K562 (cell line): ENCODE measurements at regions not wholly inside any gene's neighbourhood (a gene's known extent, or its start where the extent isn't known, plus 50 kb on each side); places are given as distances from the start of the nearest gene placed in this dataset.

Experiments
- ATAC-seq: fragments of 200-7000 bp; cut with Tn5 transposase; 3 replicates; pipeline ENCODE4 v1.9.1; 2020; ENCODE audit warnings: moderate library complexity
- BruUV-seq: library from RNA; stranded (reverse); fragments of 400-500 nt; replicated peaks from 2 replicates; lab custom pipeline; 2021; lab: Mats Ljungman, UMichigan
- CTCF ChIA-PET: fragments of 300-600 bp; formaldehyde crosslinking; extraction: SDS; loops from one replicate; lab custom pipeline; 2021; ENCODE audit warnings: low intra/inter-chr PET ratio; lab: Yijun Ruan, JAX
- POLR2A ChIA-PET: fragments of 300-600, 350-650 bp; sonication (Branson Sonifier 250); formaldehyde crosslinking; extraction: SDS; loops from one replicate; lab custom pipeline; 2021; ENCODE audit warnings: antibody characterized with exemption, inconsistent platforms; lab: Yijun Ruan, JAX
- DNase-seq, 4 experiments: peaks; one replicate each; pipeline versions ENCODE4 v3.0.0 to v3.0.0-alpha.2; 2011 to 2018; ENCODE audit warnings: low spot score in 3 of 4, mixed read lengths in 3 of 4; ENCODE audit errors: extremely low read depth in 1 of 4
- FAIRE-seq: peaks from 2 replicates; lab custom pipeline; 2011; peaks lifted over from hg19 to GRCh38; lab: Jason Lieb, UNC
- H2AFZ ChIP-seq: 2 replicates; pipeline ENCODE4 v1.6.0; 2011; ENCODE audit warnings: low read depth, low read length, control low read depth, inconsistent platforms
- H3K27ac ChIP-seq: fragments of 200-600 bp; 3 replicates; pipeline ENCODE4 v1.8.0; 2011; ENCODE audit warnings: low read depth, mild to moderate bottlenecking, control low read depth, inconsistent platforms, low read length, moderate library complexity, mixed read lengths; ENCODE audit errors: extremely low read depth
- H3K27me3 ChIP-seq, 2 experiments: fragments of 300-600 bp in 1 of 2; 2 replicates in 1 of 2; 3 replicates in 1 of 2; pipeline versions ENCODE4 v1.6.0 to v1.8.0; 2011; ENCODE audit warnings: inconsistent platforms in 2 of 2, low read length in 2 of 2, mild to moderate bottlenecking in 1 of 2, mixed read lengths in 1 of 2, moderate library complexity in 1 of 2; ENCODE audit not compliant: control insufficient read depth in 2 of 2, insufficient read depth in 2 of 2
- H3K36me3 ChIP-seq: fragments of 300-600 bp; 3 replicates; pipeline ENCODE4 v1.8.0; 2011; ENCODE audit warnings: mild to moderate bottlenecking, low read length, inconsistent platforms; ENCODE audit not compliant: control insufficient read depth, insufficient read depth
- H3K4me1 ChIP-seq, 2 experiments: fragments of 200-600 bp in 1 of 2; replicated peaks in 1 of 2; 2 replicates in 1 of 2; 3 replicates in 1 of 2; pipeline versions ENCODE4 v1.5.1 to v1.8.0; 2011; ENCODE audit warnings: inconsistent platforms in 2 of 2, low read length in 2 of 2, mild to moderate bottlenecking in 1 of 2, mixed read lengths in 1 of 2, moderate library complexity in 1 of 2; ENCODE audit not compliant: control insufficient read depth in 2 of 2, insufficient read depth in 2 of 2
- H3K4me2 ChIP-seq: 2 replicates; pipeline ENCODE4 v1.6.1; 2011; ENCODE audit warnings: low read length, control low read depth, inconsistent platforms, mixed read lengths; ENCODE audit not compliant: insufficient read depth
- H3K4me3 ChIP-seq: fragments of 200-600 bp; sonication (generic), shearing (Covaris generic); 2 replicates; pipeline ENCODE4 v1.5.1; 2016; ENCODE audit warnings: control low read depth, inconsistent platforms
- H3K79me2 ChIP-seq: fragments of 200-600 bp; 3 replicates; pipeline ENCODE4 v1.8.0; 2011; ENCODE audit warnings: low read length, inconsistent platforms; ENCODE audit not compliant: control insufficient read depth, insufficient read depth
- H3K9ac ChIP-seq, 2 experiments: 2 replicates each; pipeline versions ENCODE4 v1.6.0 to v1.6.1; 2011; ENCODE audit warnings: low read depth in 2 of 2, low read length in 2 of 2, control low read depth in 1 of 2, inconsistent platforms in 1 of 2, mild to moderate bottlenecking in 1 of 2, mixed read lengths in 1 of 2; ENCODE audit not compliant: insufficient read depth in 1 of 2
- H3K9me1 ChIP-seq: one replicate; pipeline ENCODE4 v1.6.0; 2011; ENCODE audit warnings: inconsistent platforms, mild to moderate bottlenecking, low read length, moderate library complexity; ENCODE audit not compliant: control insufficient read depth, insufficient read depth
- H3K9me3 ChIP-seq: replicated peaks from 2 replicates; pipeline ENCODE4 v1.5.1; 2011; ENCODE audit warnings: low read depth, low read length, inconsistent platforms; ENCODE audit not compliant: control insufficient read depth, insufficient read depth
- H4K20me1 ChIP-seq: replicated peaks from 2 replicates; pipeline ENCODE4 v1.6.1; 2011; ENCODE audit warnings: low read length, inconsistent platforms, mixed read lengths; ENCODE audit not compliant: control insufficient read depth, insufficient read depth
- HIVEP1 ChIP-seq: fragments of 250-450 bp; sonication (Bioruptor Pico); IDR thresholded peaks from 2 replicates; pipeline ENCODE4 v1.4.0; 2020; ENCODE audit warnings: mild to moderate bottlenecking
- MECOM ChIP-seq: fragments of 250-450 bp; sonication (Bioruptor Pico); IDR thresholded peaks from 2 replicates; pipeline ENCODE4 v1.8.0; 2022; ENCODE audit warnings: inconsistent platforms
- NR4A1 ChIP-seq, 2 experiments: fragments of 250-450 bp in 1 of 2; fragments of 450-650 bp in 1 of 2; sonication (Bioruptor Pico) in 1 of 2; IDR thresholded peaks; 2 replicates each; pipeline versions ENCODE4 v1.4.0 to v1.6.1; 2016 to 2020; ENCODE audit warnings: mild to moderate bottlenecking in 2 of 2, missing compliant biosample characterization in 1 of 2, missing genetic modification characterization in 1 of 2, moderate library complexity in 1 of 2
- POLR2H ChIP-seq: IDR thresholded peaks from 2 replicates; pipeline ENCODE4 v1.6.1; 2016; ENCODE audit warnings: missing genetic modification characterization, low read depth, mild to moderate bottlenecking, control low read depth, missing compliant biosample characterization, moderate library complexity
- POLR3G ChIP-seq: IDR thresholded peaks from 2 replicates; pipeline ENCODE4 v1.6.1; 2011; ENCODE audit not compliant: insufficient read length, insufficient replicate concordance; ENCODE audit errors: extremely low read depth
- PRMT5 ChIP-seq: sonication (generic); formaldehyde crosslinking; IDR thresholded peaks from 2 replicates; pipeline ENCODE4 v1.5.0; 2020; ENCODE audit warnings: missing genetic modification reagents
- RBM14 ChIP-seq: fragments of 200-400 bp; formaldehyde crosslinking; IDR thresholded peaks from 2 replicates; pipeline ENCODE4 v1.6.1; 2018; ENCODE audit warnings: low read depth, mild to moderate bottlenecking, low read length, moderate library complexity, borderline replicate concordance; ENCODE audit not compliant: insufficient read depth
- RFX5 ChIP-seq: IDR thresholded peaks from 2 replicates; pipeline ENCODE4 v1.6.1; 2011; ENCODE audit warnings: low read depth, mild to moderate bottlenecking, improper control_type of control experiment, low read length
- SETDB1 ChIP-seq: IDR thresholded peaks from one replicate; pipeline ENCODE4 v1.6.1; 2012; ENCODE audit warnings: low read length, control low read depth, inconsistent platforms
- SRSF7 ChIP-seq: fragments of 200-400 bp; formaldehyde crosslinking; optimal IDR thresholded peaks from 2 replicates; pipeline ENCODE3; 2017; ENCODE audit warnings: mild to moderate bottlenecking, low read depth, low read length
- SRSF9 ChIP-seq: fragments of 200-400 bp; formaldehyde crosslinking; IDR thresholded peaks from 2 replicates; pipeline ENCODE4 v1.6.1; 2017; ENCODE audit warnings: low read depth, low read length, borderline replicate concordance
- TARDBP ChIP-seq: fragments of 450-650 bp; IDR thresholded peaks from 2 replicates; pipeline ENCODE4 v1.6.1; 2016
- U2AF1 ChIP-seq: fragments of 200-400 bp; formaldehyde crosslinking; optimal IDR thresholded peaks from 2 replicates; pipeline ENCODE3; 2017; ENCODE audit warnings: mild to moderate bottlenecking, low read depth, low read length, moderate library complexity
- ZNF239 ChIP-seq: fragments of 250-450 bp; sonication (Bioruptor Pico); IDR thresholded peaks from 2 replicates; pipeline ENCODE4 v1.4.0; 2020; ENCODE audit warnings: mild to moderate bottlenecking
- WGBS: fragments of 100-300 bp; shearing (Covaris generic); methylation state at CpG from one replicate; pipeline ENCODE4 v1.1.6; 2016; ENCODE audit warnings: low coverage, mixed read lengths; ENCODE audit not compliant: insufficient coverage; ENCODE audit errors: missing lambda C conversion rate; 5-methylcytosine and 5-hydroxymethylcytosine counted together
- in situ Hi-C: fragments of 300-500 bp; cut with MboI; formaldehyde crosslinking; loops from 4 replicates; pipeline ENCODE4 v1.15.0; 2018; ENCODE audit warnings: inconsistent platforms, mixed read lengths
- intact Hi-C: fragments of 100-400 bp; cut with micrococcal nuclease; formaldehyde crosslinking; loops from 2 replicates; pipeline ENCODE4 v1.14.2; 2022
- TF ChIP-seq, protein P1 (sequence below): fragments of 250-450 bp; sonication (Bioruptor Pico); IDR thresholded peaks from 2 replicates; pipeline ENCODE4 v1.8.0; 2022; ENCODE audit warnings: inconsistent platforms
- TF ChIP-seq, protein P2 (sequence below): fragments of 450-650 bp; formaldehyde crosslinking; IDR thresholded peaks from 2 replicates; pipeline ENCODE4 v1.4.0; 2022; ENCODE audit warnings: missing genetic modification characterization

- Histone ChIP-seq H2AFZ (no peak overlapping the region), H3K9me3 (no peaks in the 10 kb centered on the region; the same call in none of the 2 replicates), H3K9me1 (no peaks in the 10 kb centered on the region), H3K4me3 (no peak overlapping the region), H3K27me3 (no peaks in the 10 kb centered on the region), H3K4me2 (no peak overlapping the region), H3K4me1 (no peaks in the 10 kb centered on the region), H3K9ac (no peak overlapping the region), H3K27ac (no peak overlapping the region), H4K20me1 (no peaks in the 10 kb centered on the region), H3K36me3 (no peaks in the 10 kb centered on the region), H3K79me2 (no peaks in the 10 kb centered on the region)
- intact Hi-C loops = no loop called here
- WGBS = 0% methylated on average over 1 of the region's 1 CpG
- FAIRE-seq (no peak), DNase-seq (no peak), ATAC-seq (no peak)
- BruUV-seq = no TSS peak
- in situ Hi-C loops = no loop called here
- ChIA-PET CTCF (no interaction called here), POLR2A (no interaction called here)
- TF ChIP-seq, protein P1, sequence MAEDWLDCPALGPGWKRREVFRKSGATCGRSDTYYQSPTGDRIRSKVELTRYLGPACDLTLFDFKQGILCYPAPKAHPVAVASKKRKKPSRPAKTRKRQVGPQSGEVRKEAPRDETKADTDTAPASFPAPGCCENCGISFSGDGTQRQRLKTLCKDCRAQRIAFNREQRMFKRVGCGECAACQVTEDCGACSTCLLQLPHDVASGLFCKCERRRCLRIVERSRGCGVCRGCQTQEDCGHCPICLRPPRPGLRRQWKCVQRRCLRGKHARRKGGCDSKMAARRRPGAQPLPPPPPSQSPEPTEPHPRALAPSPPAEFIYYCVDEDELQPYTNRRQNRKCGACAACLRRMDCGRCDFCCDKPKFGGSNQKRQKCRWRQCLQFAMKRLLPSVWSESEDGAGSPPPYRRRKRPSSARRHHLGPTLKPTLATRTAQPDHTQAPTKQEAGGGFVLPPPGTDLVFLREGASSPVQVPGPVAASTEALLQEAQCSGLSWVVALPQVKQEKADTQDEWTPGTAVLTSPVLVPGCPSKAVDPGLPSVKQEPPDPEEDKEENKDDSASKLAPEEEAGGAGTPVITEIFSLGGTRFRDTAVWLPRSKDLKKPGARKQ = no peak
- no peak for TF ChIP-seq SRSF7
- TF ChIP-seq, all 486 proteins: peak for 0
Measured at GRCh38 chr18:33507019-33507418, 66.5 kb upstream of the CCDC178 start.

DNA sequence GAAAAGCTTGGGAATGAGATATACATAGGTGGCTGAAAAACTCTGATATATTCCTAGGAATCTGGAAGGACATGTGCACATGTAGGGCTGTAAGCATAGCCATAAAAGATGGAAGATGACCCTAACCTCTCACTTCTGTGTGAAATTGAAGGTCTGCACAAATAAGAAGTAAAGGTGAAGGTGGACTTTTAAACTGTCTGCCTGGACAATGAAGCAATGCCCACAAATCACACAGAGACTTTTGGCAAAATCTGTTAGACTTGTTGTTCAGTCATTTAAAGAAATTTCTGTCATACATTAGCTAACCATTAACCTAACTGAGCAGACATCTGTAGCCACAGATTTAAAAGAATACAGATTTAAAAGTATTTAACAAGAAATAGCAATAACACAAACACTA, 65.3 kb upstream of the CCDC178 start:
- H3K4me2 ChIP-seq = no peak overlapping the region
- no peaks in the 10 kb centered on the region for H3K4me1 ChIP-seq
- no peak overlapping the region for H3K4me3 ChIP-seq
- ATAC-seq (no peak), DNase-seq (no peak), FAIRE-seq (no peak)
- no peak overlapping the region for H2AFZ ChIP-seq
- no peaks in the 10 kb centered on the region for H3K79me2 ChIP-seq
- no peak overlapping the region for H3K27ac ChIP-seq
- no TSS peak for BruUV-seq
- H3K27me3 ChIP-seq = no peaks in the 10 kb centered on the region
- POLR2A ChIA-PET = no interaction called here
- CTCF ChIA-PET = no interaction called here
- H3K9me1 ChIP-seq = no peaks in the 10 kb centered on the region
- intact Hi-C loops = no loop called here
- no peaks in the 10 kb centered on the region for H4K20me1 ChIP-seq
- no peaks in the 10 kb centered on the region for H3K36me3 ChIP-seq
- no peaks in the 10 kb centered on the region; the same call in none of the 2 replicates for H3K9me3 ChIP-seq
- no peak overlapping the region for H3K9ac ChIP-seq
- in situ Hi-C loops = no loop called here
- TF ChIP-seq U2AF1 = no peak
- TF ChIP-seq ZNF239 (CRISPR knock-in tag) = no peak
- TF ChIP-seq, protein P2, sequence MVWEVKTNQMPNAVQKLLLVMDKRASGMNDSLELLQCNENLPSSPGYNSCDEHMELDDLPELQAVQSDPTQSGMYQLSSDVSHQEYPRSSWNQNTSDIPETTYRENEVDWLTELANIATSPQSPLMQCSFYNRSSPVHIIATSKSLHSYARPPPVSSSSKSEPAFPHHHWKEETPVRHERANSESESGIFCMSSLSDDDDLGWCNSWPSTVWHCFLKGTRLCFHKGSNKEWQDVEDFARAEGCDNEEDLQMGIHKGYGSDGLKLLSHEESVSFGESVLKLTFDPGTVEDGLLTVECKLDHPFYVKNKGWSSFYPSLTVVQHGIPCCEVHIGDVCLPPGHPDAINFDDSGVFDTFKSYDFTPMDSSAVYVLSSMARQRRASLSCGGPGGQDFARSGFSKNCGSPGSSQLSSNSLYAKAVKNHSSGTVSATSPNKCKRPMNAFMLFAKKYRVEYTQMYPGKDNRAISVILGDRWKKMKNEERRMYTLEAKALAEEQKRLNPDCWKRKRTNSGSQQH (CRISPR knock-in tag) = no peak
- TF ChIP-seq TARDBP = no peak
- no peak for TF ChIP-seq SETDB1
- no peak for TF ChIP-seq MECOM
- no peak for TF ChIP-seq RBM14
- TF ChIP-seq POLR3G = no peak
- TF ChIP-seq PRMT5 (CRISPR knock-in tag) = no peak
- TF ChIP-seq HIVEP1 = no peak
- TF ChIP-seq SRSF9 = no peak
- TF ChIP-seq NR4A1 (CRISPR knock-in tag; IDR thresholded peaks at IDR 0.05) = no peak
- no peak for TF ChIP-seq NR4A1 (tag; IDR thresholded peaks at IDR 0.05)
- TF ChIP-seq RFX5 = no peak
- no peak for TF ChIP-seq POLR2H
